ENCODE measurements at regions not wholly inside any gene's neighbourhood (a gene's known extent, or its start where the extent isn't known, plus 50 kb on each side); places are given as distances from the start of the nearest gene placed in this dataset.
"Not testable (repeated sequence)": the region's sequence is repeated elsewhere in the genome, so short reads cannot be mapped to it uniquely, and the experiment has no call there.

GRCh38 chr17:18546514-18547398 is 70.2 kb downstream of the LGALS9C start:
- DNase-seq (ENCODE audit: low spot score): not testable (repeated sequence)

DNA sequence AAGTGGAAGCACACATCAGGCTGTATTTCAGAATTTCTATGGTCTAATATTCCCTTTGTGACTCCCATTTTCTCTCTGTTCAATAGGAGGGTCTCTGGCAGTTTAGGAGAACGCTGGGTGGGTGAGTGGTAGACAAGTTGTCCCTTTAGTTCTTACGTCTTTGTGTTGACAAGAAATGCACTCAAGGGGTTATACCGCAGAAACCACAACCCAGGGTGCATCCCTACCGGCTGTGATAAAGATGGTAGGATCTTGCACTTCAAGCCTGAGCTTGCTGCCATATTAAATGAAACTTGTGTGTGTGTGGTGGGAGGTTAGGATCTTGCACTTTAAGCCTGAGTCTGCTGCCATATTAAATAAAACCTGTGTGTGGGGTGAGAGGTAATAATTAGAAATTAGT is 80.5 kb downstream of the LGALS9C start:
- not testable (repeated sequence) for DNase-seq (ENCODE audit: low spot score)

DNA sequence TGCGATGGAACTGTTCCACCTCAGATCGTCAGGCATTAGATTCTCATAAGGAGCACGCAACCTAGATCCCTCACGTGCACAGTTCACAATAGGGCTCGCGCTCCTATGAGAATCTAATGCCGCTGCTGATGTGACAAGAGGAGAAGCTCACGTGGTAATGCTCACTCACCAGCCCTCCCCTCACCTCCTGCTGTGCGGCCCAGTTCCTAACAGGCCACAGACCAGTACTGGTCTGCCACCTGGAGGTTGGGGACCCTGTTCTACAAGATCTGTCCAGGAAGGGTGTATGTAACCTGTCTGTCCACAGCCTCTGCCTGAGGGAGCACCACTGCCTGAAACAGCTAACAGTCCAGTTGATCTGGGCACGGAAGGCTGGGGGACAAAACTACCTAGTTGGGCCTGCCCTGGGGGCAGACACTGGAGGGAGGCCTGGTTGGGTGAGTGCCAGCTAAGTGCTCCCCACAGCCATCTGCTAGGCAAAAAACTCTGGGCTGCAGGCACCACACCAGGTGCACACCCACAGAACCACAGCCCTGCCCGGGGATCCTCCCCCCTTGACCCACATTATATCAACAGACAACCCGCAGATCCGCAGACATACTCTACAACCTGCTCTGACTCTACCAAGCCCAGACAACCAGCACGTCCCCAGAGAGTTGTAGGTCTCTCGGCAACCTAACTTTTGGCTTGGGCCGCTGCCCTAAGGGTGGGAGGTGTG is 80.7 kb downstream of the TBC1D28 start:
- DNase-seq (ENCODE audit: low spot score): not testable (repeated sequence)

GRCh38 chr17:18564099-18564448 is 80.1 kb downstream of the TBC1D28 start:
- DNase-seq (ENCODE audit: low spot score): peak; percentile 35

- not testable (repeated sequence) for DNase-seq (ENCODE audit: low spot score)
These were observed 75.8 kb downstream of the TBC1D28 start for GRCh38 chr17:18568108-18568995.

- DNase-seq (ENCODE audit: low spot score): not testable (repeated sequence)
These were observed 74.7 kb downstream of the TBC1D28 start for GRCh38 chr17:18569489-18569913.

- not testable (repeated sequence) for DNase-seq (ENCODE audit: low spot score)
These were observed 71.7 kb downstream of the TBC1D28 start for GRCh38 chr17:18572536-18572935.

- DNase-seq (ENCODE audit: low spot score): not testable (repeated sequence)
These were observed 70.1 kb downstream of the TBC1D28 start for GRCh38 chr17:18574137-18574536.

Measured in activated CD4-positive, alpha-beta T cell treated with anti-CD3 and anti-CD28 coated beads, Interleukin-2, Interleukin-4, amounts not matched to agents 100 ng/mL and 50 ng/mL, durations not matched to agents 16 hours and 8 hours (primary cell).